WTC11 (cell line): ENCODE measurements at regions not wholly inside any gene's neighbourhood (a gene's known extent, or its start where the extent isn't known, plus 50 kb on each side); places are given as distances from the start of the nearest gene placed in this dataset.

Experiments
- CTCF ChIP-seq: fragments of 200-600 bp; IDR thresholded peaks from 2 replicates; pipeline ENCODE4 v1.8.0; 2022; ENCODE audit warnings: antibody characterized with exemption
- E2F4 ChIP-seq: sonication (generic); formaldehyde crosslinking; IDR thresholded peaks from 2 replicates; pipeline ENCODE4 v1.8.1; 2022; ENCODE audit warnings: low read depth, mild to moderate bottlenecking, moderate library complexity, missing genetic modification reagents, borderline replicate concordance
- ELF4 ChIP-seq: sonication (generic); formaldehyde crosslinking; IDR thresholded peaks from 2 replicates; pipeline ENCODE4 v1.8.1; 2022; ENCODE audit warnings: low read depth, mild to moderate bottlenecking, moderate library complexity, missing genetic modification reagents
- JUN ChIP-seq: sonication (generic); formaldehyde crosslinking; IDR thresholded peaks from 2 replicates; pipeline ENCODE4 v1.8.0; 2023; ENCODE audit warnings: mild to moderate bottlenecking, missing genetic modification reagents
- MAX ChIP-seq: sonication (generic); formaldehyde crosslinking; IDR thresholded peaks from 2 replicates; pipeline ENCODE4 v1.8.0; 2022; ENCODE audit warnings: mild to moderate bottlenecking, missing genetic modification reagents
- PRDM15 ChIP-seq: sonication (generic); formaldehyde crosslinking; IDR thresholded peaks from 2 replicates; pipeline ENCODE4 v1.8.0; 2022; ENCODE audit warnings: missing genetic modification reagents
- SP1 ChIP-seq: sonication (generic); formaldehyde crosslinking; conservative IDR thresholded peaks from 2 replicates; pipeline ENCODE4 v1.8.1; 2022; ENCODE audit warnings: missing genetic modification reagents

GRCh38 chr2:150327564-150328489 lies 159.6 kb downstream of the RND3 start:
- no peak for TF ChIP-seq CTCF
- TF ChIP-seq E2F4 (CRISPR knock-in tag): no peak
- no peak for TF ChIP-seq MAX
- no peak for TF ChIP-seq PRDM15 (CRISPR knock-in tag)
- no peak for TF ChIP-seq SP1
- no peak for TF ChIP-seq JUN (CRISPR knock-in tag)
- TF ChIP-seq ELF4 (CRISPR knock-in tag): no peak
